Lower leg skin (tissue), 4 donors: ENCODE measurements at regions not wholly inside any gene's neighbourhood (a gene's known extent, or its start where the extent isn't known, plus 50 kb on each side); places are given as distances from the start of the nearest gene placed in this dataset.

Source experiments
- DNase-seq, 2 donors: peaks; one replicate each; pipeline ENCODE4 v3.0.0-alpha.2; 2019; ENCODE audit warnings: low spot score in 2 of 2
- H3K4me3 ChIP-seq: fragments of 200-600 bp; sonication (generic); 2 replicates; pipeline ENCODE4 v1.5.1; 2017; ENCODE audit warnings: mild to moderate bottlenecking, low read depth; ENCODE audit not compliant: poor library complexity, severe bottlenecking
- POLR2A ChIP-seq, 2 donors: fragments of 450-650 bp; IDR thresholded peaks; one replicate each; pipeline ENCODE4 v1.6.1; 2016 to 2017; ENCODE audit warnings: antibody characterized with exemption in 2 of 2, mild to moderate bottlenecking in 1 of 2, moderate library complexity in 1 of 2
- WGBS, 2 donors: methylation state at CpG; one replicate each; pipeline ENCODE4 v1.1.5; 2018; 5-methylcytosine and 5-hydroxymethylcytosine counted together
- intact Hi-C: fragments of 100-400 bp; cut with DNase I; formaldehyde crosslinking; loops from one replicate; pipeline ENCODE4 v1.15.0; 2023; ENCODE audit warnings: low total_unique reads
- TF ChIP-seq, protein P1 (sequence below), 3 donors: fragments of 450-650 bp; IDR thresholded peaks; one replicate each; pipeline ENCODE4 v1.5.1; 2016; ENCODE audit warnings: antibody characterized with exemption in 3 of 3, mild to moderate bottlenecking in 3 of 3, moderate library complexity in 2 of 3

- intact Hi-C loops = no loop called here
- DNase-seq = no peak
- no peak overlapping the region for H3K4me3 ChIP-seq
- WGBS, 2 donors = 91 to 92% methylated on average over 10 of the region's 10 CpGs
- TF ChIP-seq, protein P1, sequence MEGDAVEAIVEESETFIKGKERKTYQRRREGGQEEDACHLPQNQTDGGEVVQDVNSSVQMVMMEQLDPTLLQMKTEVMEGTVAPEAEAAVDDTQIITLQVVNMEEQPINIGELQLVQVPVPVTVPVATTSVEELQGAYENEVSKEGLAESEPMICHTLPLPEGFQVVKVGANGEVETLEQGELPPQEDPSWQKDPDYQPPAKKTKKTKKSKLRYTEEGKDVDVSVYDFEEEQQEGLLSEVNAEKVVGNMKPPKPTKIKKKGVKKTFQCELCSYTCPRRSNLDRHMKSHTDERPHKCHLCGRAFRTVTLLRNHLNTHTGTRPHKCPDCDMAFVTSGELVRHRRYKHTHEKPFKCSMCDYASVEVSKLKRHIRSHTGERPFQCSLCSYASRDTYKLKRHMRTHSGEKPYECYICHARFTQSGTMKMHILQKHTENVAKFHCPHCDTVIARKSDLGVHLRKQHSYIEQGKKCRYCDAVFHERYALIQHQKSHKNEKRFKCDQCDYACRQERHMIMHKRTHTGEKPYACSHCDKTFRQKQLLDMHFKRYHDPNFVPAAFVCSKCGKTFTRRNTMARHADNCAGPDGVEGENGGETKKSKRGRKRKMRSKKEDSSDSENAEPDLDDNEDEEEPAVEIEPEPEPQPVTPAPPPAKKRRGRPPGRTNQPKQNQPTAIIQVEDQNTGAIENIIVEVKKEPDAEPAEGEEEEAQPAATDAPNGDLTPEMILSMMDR (IDR thresholded peaks at IDR 0.05) = no peak
- TF ChIP-seq POLR2A (IDR thresholded peaks at IDR 0.05) = no peak
These were observed 277.0 kb upstream of the LRRC3B start for GRCh38 chr3:26345613-26346012.

DNA sequence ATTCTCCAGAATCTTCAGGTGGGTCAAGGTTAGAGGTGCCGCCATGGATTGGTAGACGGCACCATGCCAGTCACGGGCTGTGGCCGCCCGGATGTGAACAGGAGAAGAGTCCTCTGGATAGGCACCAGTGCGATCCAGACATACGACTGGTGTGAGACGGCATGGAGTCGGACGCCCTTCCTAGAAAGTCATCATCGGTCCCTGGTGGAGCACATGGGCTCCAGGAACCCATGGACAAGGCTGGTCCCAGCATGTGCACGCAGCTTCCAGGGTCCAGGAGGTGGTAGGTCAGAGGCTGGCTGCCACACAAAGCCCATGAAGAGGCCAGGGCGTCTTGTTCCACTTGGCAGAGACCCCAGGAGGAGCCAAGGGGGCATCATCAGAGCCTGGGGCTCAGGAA lies 276.1 kb upstream of the LRRC3B start:
- H3K4me3 ChIP-seq = no peak overlapping the region
- WGBS, 2 donors = 92 to 93% methylated on average over 13 of the region's 13 CpGs
- DNase-seq = no peak
- intact Hi-C loops = no loop called here
- TF ChIP-seq, protein P1 (IDR thresholded peaks at IDR 0.05) = no peak

DNA sequence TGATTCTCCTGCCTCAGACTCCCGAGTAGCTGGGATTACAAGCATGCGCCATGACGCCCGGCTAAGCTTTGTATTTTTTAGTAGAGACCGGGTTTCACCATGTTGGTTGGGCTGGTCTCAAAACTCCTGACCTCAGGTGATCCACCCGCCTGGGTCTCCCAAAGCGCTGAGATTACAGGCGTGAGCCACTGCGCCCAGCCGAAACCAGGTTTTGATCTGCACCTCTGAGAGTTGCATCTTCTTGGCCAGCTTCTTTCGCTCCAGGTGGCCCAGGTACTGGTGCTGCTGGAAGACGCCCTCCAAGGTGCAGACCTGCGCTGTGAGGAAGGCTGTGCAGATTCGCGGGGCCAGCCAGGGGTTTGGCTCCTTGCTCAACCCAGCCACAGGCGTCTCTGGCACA lies 275.4 kb upstream of the LRRC3B start:
- WGBS, 2 donors = 95 to 97% methylated on average over 16 of the region's 16 CpGs

DNA sequence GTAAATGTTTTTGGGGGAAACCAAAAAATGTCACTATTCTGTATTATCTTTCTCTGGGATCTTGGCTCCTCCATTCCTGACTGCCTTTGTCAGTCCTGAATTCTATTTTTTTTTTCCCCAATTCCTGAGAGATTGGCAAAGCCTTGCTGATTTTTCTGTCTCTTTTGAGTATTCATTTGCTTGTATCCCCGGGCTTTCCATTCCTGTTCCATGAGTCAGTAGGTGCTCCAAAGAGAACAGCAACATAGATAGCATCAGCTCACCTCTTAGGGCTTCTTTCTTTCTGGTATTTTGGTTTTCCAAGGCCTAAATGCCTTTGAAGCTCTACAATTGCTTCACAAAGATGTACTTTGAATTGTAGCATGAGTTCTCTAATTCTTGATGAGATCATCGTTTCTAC lies 271.7 kb upstream of the LRRC3B start:
- intact Hi-C loops = no loop called here

More for the DNA sequence above, 275.4 kb upstream of the LRRC3B start:
- intact Hi-C loops = no loop called here
- TF ChIP-seq, protein P1 (IDR thresholded peaks at IDR 0.05) = no peak
- no peak for TF ChIP-seq POLR2A (IDR thresholded peaks at IDR 0.05)
- no peak overlapping the region for H3K4me3 ChIP-seq
- no peak for DNase-seq

GRCh38 chr3:26353097-26353496 lies 269.5 kb upstream of the LRRC3B start:
- intact Hi-C loops = no loop called here
- no peak for TF ChIP-seq POLR2A (IDR thresholded peaks at IDR 0.05)
- TF ChIP-seq, protein P1 (IDR thresholded peaks at IDR 0.05) = no peak
- H3K4me3 ChIP-seq = no peak overlapping the region

More for the DNA sequence above, 271.7 kb upstream of the LRRC3B start:
- H3K4me3 ChIP-seq = no peak overlapping the region
- WGBS, 2 donors = 47 to 51% methylated on average over 2 of the region's 2 CpGs
- no peak for DNase-seq
- TF ChIP-seq POLR2A (IDR thresholded peaks at IDR 0.05) = no peak

GRCh38 chr3:26358405-26358804 lies 264.2 kb upstream of the LRRC3B start:
- TF ChIP-seq, protein P1 (IDR thresholded peaks at IDR 0.05) = no peak
- TF ChIP-seq POLR2A (IDR thresholded peaks at IDR 0.05) = no peak
- H3K4me3 ChIP-seq = no peak overlapping the region
- no peak for DNase-seq
- intact Hi-C loops = no loop called here

More at GRCh38 chr3:26353097-26353496, 269.5 kb upstream of the LRRC3B start:
- no peak for DNase-seq
